H9 (cell line): ENCODE measurements at regions not wholly inside any gene's neighbourhood (a gene's known extent, or its start where the extent isn't known, plus 50 kb on each side); places are given as distances from the start of the nearest gene placed in this dataset.

ENCODE experiments used
- DNase-seq: peaks from one replicate; pipeline ENCODE4 v3.0.0-alpha.2; 2017
- H2AFZ ChIP-seq: one replicate; pipeline ENCODE4 v1.6.1; 2013; ENCODE audit warnings: mild to moderate bottlenecking, low read length, control low read depth, moderate library complexity
- H2AK5ac ChIP-seq: 2 replicates; pipeline ENCODE4 v1.6.1; 2013; ENCODE audit warnings: low read length, control low read depth, mixed read lengths; ENCODE audit not compliant: insufficient read length
- H2BK120ac ChIP-seq: one replicate; pipeline ENCODE4 v1.6.1; 2013; ENCODE audit warnings: low read depth, mild to moderate bottlenecking, low read length, control low read depth, inconsistent platforms; ENCODE audit not compliant: poor library complexity, severe bottlenecking
- H2BK12ac ChIP-seq: 2 replicates; pipeline ENCODE4 v1.6.1; 2013; ENCODE audit warnings: low read length, control low read depth, mixed read lengths, low read depth; ENCODE audit not compliant: insufficient read length
- H2BK15ac ChIP-seq: 2 replicates; pipeline ENCODE4 v1.6.1; 2013; ENCODE audit warnings: low read depth, low read length, control low read depth
- H2BK20ac ChIP-seq: one replicate; pipeline ENCODE4 v1.6.1; 2013; ENCODE audit warnings: low read depth, mild to moderate bottlenecking, low read length, control low read depth, inconsistent platforms; ENCODE audit not compliant: poor library complexity, severe bottlenecking
- H2BK5ac ChIP-seq: 2 replicates; pipeline ENCODE4 v1.6.1; 2013; ENCODE audit warnings: low read length, control low read depth, mixed read lengths; ENCODE audit not compliant: insufficient read length
- H3K14ac ChIP-seq: 2 replicates; pipeline ENCODE4 v1.6.1; 2013; ENCODE audit warnings: low read length, control low read depth; ENCODE audit not compliant: insufficient read depth
- H3K18ac ChIP-seq: 2 replicates; pipeline ENCODE4 v1.6.1; 2013; ENCODE audit warnings: low read depth, mild to moderate bottlenecking, mixed read lengths, low read length, control low read depth; ENCODE audit not compliant: insufficient read length
- H3K23ac ChIP-seq: 2 replicates; pipeline ENCODE4 v1.6.1; 2013; ENCODE audit warnings: low read length, control low read depth, mixed read lengths, low read depth; ENCODE audit not compliant: insufficient read length
- H3K23me2 ChIP-seq: 2 replicates; pipeline ENCODE4 v1.6.1; 2013; ENCODE audit warnings: low read depth, mild to moderate bottlenecking, mixed read lengths, low read length, control low read depth; ENCODE audit not compliant: insufficient read length, poor library complexity, severe bottlenecking
- H3K27ac ChIP-seq: 2 replicates; pipeline ENCODE4 v1.5.1; 2013; ENCODE audit warnings: low read length, control low read depth, mixed read lengths, low read depth; ENCODE audit not compliant: insufficient read length
- H3K27me3 ChIP-seq: 2 replicates; pipeline ENCODE4 v1.6.1; 2013; ENCODE audit warnings: low read length, control low read depth, inconsistent platforms; ENCODE audit not compliant: insufficient read depth
- H3K4ac ChIP-seq: 2 replicates; pipeline ENCODE4 v1.6.1; 2013; ENCODE audit warnings: low read depth, mild to moderate bottlenecking, control low read depth, inconsistent platforms, low read length, moderate library complexity
- H3K4me1 ChIP-seq: 2 replicates; pipeline ENCODE4 v1.6.1; 2013; ENCODE audit warnings: low read length, control low read depth, inconsistent platforms; ENCODE audit not compliant: insufficient read depth
- H3K4me2 ChIP-seq: 2 replicates; pipeline ENCODE4 v1.6.1; 2013; ENCODE audit warnings: low read length, control low read depth, mixed read lengths; ENCODE audit not compliant: insufficient read length, insufficient read depth
- H3K56ac ChIP-seq: 2 replicates; pipeline ENCODE4 v1.6.1; 2013; ENCODE audit warnings: low read depth, mild to moderate bottlenecking, mixed read lengths, low read length, control low read depth; ENCODE audit not compliant: insufficient read length
- H3K79me1 ChIP-seq: 2 replicates; pipeline ENCODE4 v1.6.1; 2013; ENCODE audit warnings: low read depth, mild to moderate bottlenecking, moderate library complexity, low read length, control low read depth, inconsistent platforms; ENCODE audit not compliant: insufficient read depth, poor library complexity, severe bottlenecking
- H3K79me2 ChIP-seq: 2 replicates; pipeline ENCODE4 v1.6.1; 2013; ENCODE audit warnings: low read length, control low read depth, inconsistent platforms; ENCODE audit not compliant: insufficient read depth
- H3K9ac ChIP-seq: 2 replicates; pipeline ENCODE4 v1.6.1; 2013; ENCODE audit warnings: low read length, control low read depth, mixed read lengths; ENCODE audit not compliant: insufficient read length; ENCODE audit errors: extremely low read depth
- H3K9me3 ChIP-seq: one replicate; pipeline ENCODE4 v1.6.1; 2013; ENCODE audit warnings: low read depth, low read length, inconsistent platforms; ENCODE audit not compliant: control insufficient read depth
- H3T11ph ChIP-seq: one replicate; pipeline ENCODE4 v1.6.1; 2013; ENCODE audit warnings: mild to moderate bottlenecking, low read length, control low read depth, inconsistent platforms
- H4K20me1 ChIP-seq: one replicate; pipeline ENCODE4 v1.6.1; 2013; ENCODE audit not compliant: control insufficient read depth, insufficient read length, insufficient read depth
- H4K5ac ChIP-seq: 2 replicates; pipeline ENCODE4 v1.6.1; 2013; ENCODE audit warnings: low read depth, mild to moderate bottlenecking, mixed read lengths, low read length, control low read depth; ENCODE audit not compliant: insufficient read length
- H4K8ac ChIP-seq: replicated peaks from 2 replicates; pipeline ENCODE4 v1.6.1; 2013; ENCODE audit warnings: low read length, control low read depth, mixed read lengths, low read depth; ENCODE audit not compliant: insufficient read length
- H4K91ac ChIP-seq: 2 replicates; pipeline ENCODE4 v1.6.1; 2013; ENCODE audit warnings: low read depth, mild to moderate bottlenecking, moderate library complexity, mixed read lengths, low read length, control low read depth; ENCODE audit not compliant: insufficient read length
- H3K27ac Mint-ChIP-seq, 3 experiments: 2 replicates in 2 of 3; 3 replicates in 1 of 3; pipeline ENCODE4 v1.8.0; 2020 to 2021; ENCODE audit warnings: mixed read lengths in 3 of 3, mild to moderate bottlenecking in 1 of 3, moderate library complexity in 1 of 3
- H3K27me3 Mint-ChIP-seq: 2 replicates; pipeline ENCODE4 v1.8.0; 2021; ENCODE audit warnings: low read depth, mild to moderate bottlenecking, moderate library complexity, mixed read lengths
- H3K36me3 Mint-ChIP-seq, 3 experiments: 2 replicates in 2 of 3; 3 replicates in 1 of 3; pipeline ENCODE4 v1.8.0; 2020 to 2021; ENCODE audit warnings: low read depth in 3 of 3, mixed read lengths in 3 of 3; ENCODE audit not compliant: insufficient read depth in 1 of 3
- H3K4me1 Mint-ChIP-seq, 2 experiments: 2 replicates each; pipeline ENCODE4 v1.8.0; 2020; ENCODE audit warnings: mixed read lengths in 2 of 2
- H3K4me3 Mint-ChIP-seq, 2 experiments: 2 replicates in 1 of 2; 3 replicates in 1 of 2; pipeline ENCODE4 v1.8.0; 2020 to 2021; ENCODE audit warnings: mild to moderate bottlenecking in 2 of 2, mixed read lengths in 2 of 2, moderate library complexity in 1 of 2
- H3K9me3 Mint-ChIP-seq, 2 experiments: 2 replicates in 1 of 2; 3 replicates in 1 of 2; pipeline ENCODE4 v1.8.0; 2020; ENCODE audit warnings: mild to moderate bottlenecking in 2 of 2, mixed read lengths in 2 of 2, moderate library complexity in 1 of 2
- CTCF ChIP-seq: fragments of 200-600 bp; sonication (generic); conservative IDR thresholded peaks from 3 replicates; pipeline ENCODE4 v1.8.0; 2021; ENCODE audit warnings: antibody characterized with exemption, mild to moderate bottlenecking
- WGBS: extraction: QIAGEN DNeasy Blood & Tissue Kit; methylation state at CpG from one replicate; pipeline ENCODE4 v1.1.7; 2013; ENCODE audit warnings: missing lambda C conversion rate, low lambda C conversion rate, mixed read lengths; ENCODE audit not compliant: insufficient read length; ENCODE audit errors: extremely low coverage; 5-methylcytosine and 5-hydroxymethylcytosine counted together

GRCh38 chr3:148074946-148075345 lies 622.8 kb upstream of the AGTR1 start:
- Histone ChIP-seq H3K27ac (no peak overlapping the region), H4K8ac (no peak overlapping the region), H4K20me1 (no peaks in the 10 kb centered on the region), H2BK12ac (no peak overlapping the region), H3K79me2 (no peaks in the 10 kb centered on the region), H3K27me3 (no peaks in the 10 kb centered on the region), H3T11ph (no peak overlapping the region), H3K23ac (no peak overlapping the region), H2AK5ac (no peak overlapping the region), H3K14ac (no peak overlapping the region), H3K4ac (no peak overlapping the region), H2BK20ac (no peak overlapping the region), H3K9ac (no peak overlapping the region), H4K5ac (no peak overlapping the region), H2BK5ac (no peak overlapping the region), H3K56ac (no peak overlapping the region), H3K23me2 (no peaks in the 10 kb centered on the region), H4K91ac (no peak overlapping the region), H3K9me3 (no peaks in the 10 kb centered on the region), H3K4me2 (no peak overlapping the region), H3K18ac (no peak overlapping the region), H2BK15ac (no peak overlapping the region), H3K4me1 (no peaks in the 10 kb centered on the region), H2AFZ (no peak overlapping the region), H3K79me1 (no peaks in the 10 kb centered on the region), H2BK120ac (no peak overlapping the region)
- H3K36me3 Mint-ChIP-seq = no peaks in the 10 kb centered on the region
- TF ChIP-seq CTCF = no peak
- no peak for DNase-seq
- no peaks in the 10 kb centered on the region for H3K9me3 Mint-ChIP-seq
- H3K27me3 Mint-ChIP-seq = no peaks in the 10 kb centered on the region
- H3K4me3 Mint-ChIP-seq = no peak overlapping the region
- WGBS = no CpG with 5 or more reads among the region's 2 CpGs
- H3K27ac Mint-ChIP-seq = no peak overlapping the region
- H3K4me1 Mint-ChIP-seq = peaks cover 6 to 8% of the 10 kb centered on the region in 2 experiments; a peak in 3 of 4 replicates
